HepG2 (cell line): ENCODE measurements at regions not wholly inside any gene's neighbourhood (a gene's known extent, or its start where the extent isn't known, plus 50 kb on each side); places are given as distances from the start of the nearest gene placed in this dataset.

Source experiments
- ATAC-seq: fragments of 200-7000 bp; cut with Tn5 transposase; 3 replicates; pipeline ENCODE4 v1.9.1; 2020; ENCODE audit warnings: mild to moderate bottlenecking, moderate library complexity
- BruUV-seq: library from RNA; stranded (reverse); fragments of 400-500 nt; replicated peaks from 2 replicates; lab custom pipeline; 2021; lab: Mats Ljungman, UMichigan
- CTCF ChIA-PET: fragments of 300-600 bp; formaldehyde crosslinking; extraction: SDS; loops from one replicate; lab custom pipeline; 2021; ENCODE audit warnings: low total read pairs, inconsistent platforms, low intra/inter-chr PET ratio; lab: Yijun Ruan, JAX
- POLR2A ChIA-PET: fragments of 350-600 bp; sonication (Branson Sonifier 250); formaldehyde crosslinking; loops from one replicate; lab custom pipeline; 2020; ENCODE audit warnings: antibody characterized with exemption, inconsistent platforms; lab: Yijun Ruan, JAX
- DNase-seq: peaks from one replicate; pipeline ENCODE4 v3.0.0-alpha.2; 2015; ENCODE audit warnings: low spot score
- FAIRE-seq: peaks from 3 replicates; lab custom pipeline; 2011; peaks lifted over from hg19 to GRCh38; lab: Jason Lieb, UNC
- H2AFZ ChIP-seq: one replicate; pipeline ENCODE4 v1.6.1; 2011; ENCODE audit warnings: low read length, inconsistent platforms
- H3K27ac ChIP-seq: fragments of 300-600 bp; 3 replicates; pipeline ENCODE4 v1.8.0; 2011; ENCODE audit warnings: mixed run types, mild to moderate bottlenecking, mixed read lengths, low read length, inconsistent platforms; ENCODE audit not compliant: insufficient read depth; ENCODE audit errors: extremely low read length
- H3K27me3 ChIP-seq, 2 experiments: fragments of 200-600 bp in 1 of 2; 2 replicates in 1 of 2; 3 replicates in 1 of 2; pipeline versions ENCODE4 v1.6.0 to v1.8.0; 2011; ENCODE audit warnings: low read length in 2 of 2, mild to moderate bottlenecking in 2 of 2, moderate library complexity in 2 of 2, inconsistent platforms in 1 of 2; ENCODE audit not compliant: insufficient read depth in 2 of 2, control insufficient read depth in 1 of 2
- H3K36me3 ChIP-seq, 2 experiments: fragments of 200-600 bp in 1 of 2; replicated peaks in 1 of 2; 2 replicates in 1 of 2; 3 replicates in 1 of 2; pipeline versions ENCODE4 v1.5.1 to v1.8.0; 2011; ENCODE audit warnings: low read length in 2 of 2, inconsistent platforms in 1 of 2; ENCODE audit not compliant: insufficient read depth in 2 of 2, control insufficient read depth in 1 of 2
- H3K4me1 ChIP-seq: 2 replicates; pipeline ENCODE4 v1.5.1; 2012; ENCODE audit warnings: low read length, inconsistent platforms; ENCODE audit not compliant: insufficient read depth
- H3K4me2 ChIP-seq: 2 replicates; pipeline ENCODE4 v1.6.0; 2011; ENCODE audit warnings: low read depth, low read length, inconsistent platforms
- H3K4me3 ChIP-seq, 3 experiments: fragments of 200-600 bp in 1 of 3; sonication (generic), shearing (Covaris generic) in 1 of 3; replicated peaks in 1 of 3; 2 replicates each; pipeline ENCODE4 v1.5.1; 2011 to 2016; ENCODE audit warnings: low read length in 3 of 3, inconsistent platforms in 2 of 3, low read depth in 2 of 3, mild to moderate bottlenecking in 2 of 3, control low read depth in 1 of 3, mixed read lengths in 1 of 3; ENCODE audit not compliant: insufficient read depth in 1 of 3
- H3K79me2 ChIP-seq: one replicate; pipeline ENCODE4 v1.6.1; 2011; ENCODE audit warnings: low read length, inconsistent platforms; ENCODE audit not compliant: insufficient read depth
- H3K9ac ChIP-seq: 2 replicates; pipeline ENCODE4 v1.6.0; 2011; ENCODE audit warnings: mild to moderate bottlenecking, low read depth, low read length, inconsistent platforms; ENCODE audit not compliant: insufficient read depth
- H3K9me3 ChIP-seq: 2 replicates; pipeline ENCODE4 v1.5.1; 2012; ENCODE audit warnings: mild to moderate bottlenecking, low read length
- H4K20me1 ChIP-seq: 2 replicates; pipeline ENCODE4 v1.6.0; 2011; ENCODE audit warnings: inconsistent platforms, mild to moderate bottlenecking, low read length, moderate library complexity; ENCODE audit not compliant: insufficient read depth
- ATM ChIP-seq: fragments of 450-650 bp; IDR thresholded peaks from 2 replicates; pipeline ENCODE4 v1.7.1; 2017; ENCODE audit warnings: mild to moderate bottlenecking, borderline replicate concordance
- GABPB1 ChIP-seq: IDR thresholded peaks from 2 replicates; pipeline ENCODE4 v1.6.1; 2016; ENCODE audit warnings: mild to moderate bottlenecking, missing genetic modification reagents, moderate library complexity, missing compliant biosample characterization
- HCFC1 ChIP-seq: fragments of 150-350 bp; IDR thresholded peaks from 2 replicates; pipeline ENCODE4 v1.6.1; 2014; ENCODE audit warnings: low read depth, low read length
- HNRNPK ChIP-seq: fragments of 200-400 bp; formaldehyde crosslinking; IDR thresholded peaks from 2 replicates; pipeline ENCODE4 v1.6.1; 2018; ENCODE audit warnings: low read length, low read depth, moderate library complexity, mild to moderate bottlenecking; ENCODE audit not compliant: poor library complexity, severe bottlenecking
- HNRNPL ChIP-seq: fragments of 200-400 bp; formaldehyde crosslinking; IDR thresholded peaks from 2 replicates; pipeline ENCODE4 v1.6.1; 2017; ENCODE audit warnings: mild to moderate bottlenecking, low read depth, low read length
- KLF11 ChIP-seq: IDR thresholded peaks from 2 replicates; pipeline ENCODE4 v1.6.1; 2016; ENCODE audit warnings: missing compliant biosample characterization
- PCBP1 ChIP-seq: fragments of 200-400 bp; formaldehyde crosslinking; IDR thresholded peaks from 2 replicates; pipeline ENCODE4 v1.6.1; 2017; ENCODE audit warnings: mild to moderate bottlenecking, low read depth, low read length, borderline replicate concordance
- PRPF4 ChIP-seq: fragments of 200-400 bp; formaldehyde crosslinking; IDR thresholded peaks from 2 replicates; pipeline ENCODE4 v1.6.1; 2016; ENCODE audit warnings: low read length, low read depth; ENCODE audit not compliant: poor library complexity, severe bottlenecking
- SIX1 ChIP-seq: sonication (generic); formaldehyde crosslinking; IDR thresholded peaks from 2 replicates; pipeline ENCODE4 v1.4.0; 2020; ENCODE audit warnings: missing genetic modification reagents, borderline replicate concordance
- TBX2 ChIP-seq: sonication (generic); formaldehyde crosslinking; IDR thresholded peaks from 2 replicates; pipeline ENCODE4 v1.5.0; 2020; ENCODE audit warnings: missing genetic modification reagents, mild to moderate bottlenecking, borderline replicate concordance
- ZFP82 ChIP-seq: sonication (generic); formaldehyde crosslinking; IDR thresholded peaks from 2 replicates; pipeline ENCODE4 v1.5.1; 2020; ENCODE audit warnings: mild to moderate bottlenecking, missing genetic modification reagents, borderline replicate concordance
- ZNF329 ChIP-seq: sonication (generic); formaldehyde crosslinking; IDR thresholded peaks from 2 replicates; pipeline ENCODE4 v1.9.0; 2021; ENCODE audit warnings: low read depth, mild to moderate bottlenecking, missing genetic modification reagents
- ZNF33A ChIP-seq: sonication (generic); formaldehyde crosslinking; IDR thresholded peaks from 2 replicates; pipeline ENCODE4 v1.5.1; 2020; ENCODE audit warnings: missing genetic modification reagents, mild to moderate bottlenecking, moderate library complexity, borderline replicate concordance
- ZNF569 ChIP-seq: sonication (generic); formaldehyde crosslinking; IDR thresholded peaks from 2 replicates; pipeline ENCODE4 v1.5.0; 2020; ENCODE audit warnings: mild to moderate bottlenecking, missing genetic modification reagents, moderate library complexity, borderline replicate concordance
- ZNF605 ChIP-seq: sonication (generic); formaldehyde crosslinking; IDR thresholded peaks from 2 replicates; pipeline ENCODE4 v1.8.0; 2022; ENCODE audit warnings: mild to moderate bottlenecking, missing genetic modification reagents
- ZNF782 ChIP-seq: sonication (generic); formaldehyde crosslinking; IDR thresholded peaks from 2 replicates; pipeline ENCODE4 v1.4.0; 2020; ENCODE audit warnings: missing genetic modification reagents, mild to moderate bottlenecking, borderline replicate concordance
- WGBS: methylation state at CpG from one replicate; pipeline ENCODE4 v1.1.6; 2017; ENCODE audit warnings: low lambda C conversion rate; 5-methylcytosine and 5-hydroxymethylcytosine counted together
- in situ Hi-C: cut with HindIII; loops from 2 replicates; pipeline ENCODE4 v1.10.0; 2017; ENCODE audit warnings: low pct_unique_long_range_greater_than_20kb; ENCODE audit not compliant: extremely low pct_ligation_motif_present
- intact Hi-C: fragments of 100-400 bp; cut with micrococcal nuclease; formaldehyde crosslinking; loops from one replicate; pipeline ENCODE4 v1.10.0; 2022; ENCODE audit not compliant: unreplicated experiment
- TF ChIP-seq, protein P1 (sequence below): sonication (generic); formaldehyde crosslinking; IDR thresholded peaks from 2 replicates; pipeline ENCODE4 v1.4.0; 2020; ENCODE audit warnings: missing genetic modification reagents; ENCODE audit errors: not compliant biosample characterization
- TF ChIP-seq, protein P2 (sequence below): sonication (generic); formaldehyde crosslinking; IDR thresholded peaks from 2 replicates; pipeline ENCODE4 v1.4.0; 2020; ENCODE audit warnings: mild to moderate bottlenecking, missing genetic modification reagents

DNA sequence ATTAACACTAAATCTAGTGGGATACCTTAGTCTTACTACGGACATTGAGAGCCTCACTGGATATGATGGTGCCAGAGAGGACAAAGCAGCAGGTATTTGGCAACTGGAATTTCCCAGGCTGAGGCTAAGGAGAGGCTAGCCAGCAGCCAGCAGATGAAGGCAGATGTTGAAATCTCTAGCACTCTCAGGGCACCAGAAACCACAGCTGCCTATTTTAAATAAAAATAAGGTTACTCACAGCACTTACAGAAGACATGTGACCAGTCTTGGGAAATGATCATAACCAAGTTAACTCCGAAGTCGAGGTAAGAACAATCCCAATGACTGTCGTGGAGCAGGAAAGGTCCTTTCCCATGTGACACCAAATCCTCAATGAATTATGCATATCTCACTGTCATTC is 1726.0 kb downstream of the EFNB2 start:
- no peak overlapping the region for H3K4me2 ChIP-seq
- H3K27ac ChIP-seq: no peak overlapping the region
- ATAC-seq: no peak
- in situ Hi-C loops: no loop called here
- intact Hi-C loops: no loop called here
- H2AFZ ChIP-seq: no peak overlapping the region
- CTCF ChIA-PET: no interaction called here
- FAIRE-seq: no peak
- BruUV-seq: no TSS peak
- no peaks in the 10 kb centered on the region for H3K79me2 ChIP-seq
- POLR2A ChIA-PET: no interaction called here
- H3K9ac ChIP-seq: no peak overlapping the region
- TF ChIP-seq ATM (no peak), TBX2 (CRISPR knock-in tag) (no peak), SIX1 (CRISPR knock-in tag) (no peak), GABPB1 (CRISPR knock-in tag) (no peak), ZNF569 (CRISPR knock-in tag) (no peak), HCFC1 (no peak), ZNF782 (CRISPR knock-in tag) (no peak), PRPF4 (no peak), HNRNPK (no peak), ZFP82 (CRISPR knock-in tag) (no peak), ZNF33A (no peak)
- TF ChIP-seq, all 625 proteins: peak for 0
- DNase-seq: no peak
- H3K9me3 ChIP-seq: peaks cover 73% of the 10 kb centered on the region
- no peaks in the 10 kb centered on the region for H3K4me1 ChIP-seq
- no peak overlapping the region for H3K4me3 ChIP-seq
- no peaks in the 10 kb centered on the region for H3K36me3 ChIP-seq
- 4% methylated on average over 4 of the region's 4 CpGs for WGBS
- H4K20me1 ChIP-seq: no peaks in the 10 kb centered on the region
- H3K27me3 ChIP-seq: no peaks in the 10 kb centered on the region

- H4K20me1 ChIP-seq: no peaks in the 10 kb centered on the region
- no peak overlapping the region for H3K27ac ChIP-seq
- ChIA-PET CTCF (no interaction called here), POLR2A (no interaction called here)
- H3K9me3 ChIP-seq: peaks cover 59% of the 10 kb centered on the region
- no peak for DNase-seq
- no peaks in the 10 kb centered on the region for H3K4me1 ChIP-seq
- ATAC-seq: no peak
- no peaks in the 10 kb centered on the region for H3K36me3 ChIP-seq
- H3K4me3 ChIP-seq: no peak overlapping the region
- H2AFZ ChIP-seq: no peak overlapping the region
- in situ Hi-C loops (no loop called here), intact Hi-C loops (no loop called here)
- WGBS: 3% methylated on average over 2 of the region's 2 CpGs
- BruUV-seq: no TSS peak
- no peaks in the 10 kb centered on the region for H3K27me3 ChIP-seq
- FAIRE-seq: no peak
- no peak overlapping the region for H3K9ac ChIP-seq
- H3K4me2 ChIP-seq: no peak overlapping the region
- no peaks in the 10 kb centered on the region for H3K79me2 ChIP-seq
- TF ChIP-seq ZNF605 (CRISPR knock-in tag) (no peak), PCBP1 (no peak), HNRNPL (no peak), KLF11 (no peak), ZNF329 (CRISPR knock-in tag) (no peak)
- TF ChIP-seq, protein P1, sequence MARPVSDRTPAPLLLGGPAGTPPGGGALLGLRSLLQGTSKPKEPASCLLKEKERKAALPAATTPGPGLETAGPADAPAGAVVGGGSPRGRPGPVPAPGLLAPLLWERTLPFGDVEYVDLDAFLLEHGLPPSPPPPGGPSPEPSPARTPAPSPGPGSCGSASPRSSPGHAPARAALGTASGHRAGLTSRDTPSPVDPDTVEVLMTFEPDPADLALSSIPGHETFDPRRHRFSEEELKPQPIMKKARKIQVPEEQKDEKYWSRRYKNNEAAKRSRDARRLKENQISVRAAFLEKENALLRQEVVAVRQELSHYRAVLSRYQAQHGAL (CRISPR knock-in tag): no peak
- TF ChIP-seq, protein P2, sequence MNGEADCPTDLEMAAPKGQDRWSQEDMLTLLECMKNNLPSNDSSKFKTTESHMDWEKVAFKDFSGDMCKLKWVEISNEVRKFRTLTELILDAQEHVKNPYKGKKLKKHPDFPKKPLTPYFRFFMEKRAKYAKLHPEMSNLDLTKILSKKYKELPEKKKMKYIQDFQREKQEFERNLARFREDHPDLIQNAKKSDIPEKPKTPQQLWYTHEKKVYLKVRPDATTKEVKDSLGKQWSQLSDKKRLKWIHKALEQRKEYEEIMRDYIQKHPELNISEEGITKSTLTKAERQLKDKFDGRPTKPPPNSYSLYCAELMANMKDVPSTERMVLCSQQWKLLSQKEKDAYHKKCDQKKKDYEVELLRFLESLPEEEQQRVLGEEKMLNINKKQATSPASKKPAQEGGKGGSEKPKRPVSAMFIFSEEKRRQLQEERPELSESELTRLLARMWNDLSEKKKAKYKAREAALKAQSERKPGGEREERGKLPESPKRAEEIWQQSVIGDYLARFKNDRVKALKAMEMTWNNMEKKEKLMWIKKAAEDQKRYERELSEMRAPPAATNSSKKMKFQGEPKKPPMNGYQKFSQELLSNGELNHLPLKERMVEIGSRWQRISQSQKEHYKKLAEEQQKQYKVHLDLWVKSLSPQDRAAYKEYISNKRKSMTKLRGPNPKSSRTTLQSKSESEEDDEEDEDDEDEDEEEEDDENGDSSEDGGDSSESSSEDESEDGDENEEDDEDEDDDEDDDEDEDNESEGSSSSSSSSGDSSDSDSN: no peak
Observed at GRCh38 chr13:104805346-104805745, 1730.1 kb downstream of the EFNB2 start.
